SK-N-SH (cell line): ENCODE measurements at regions not wholly inside any gene's neighbourhood (a gene's known extent, or its start where the extent isn't known, plus 50 kb on each side); places are given as distances from the start of the nearest gene placed in this dataset.

Experiments
- CTCF ChIA-PET: fragments of 300-600, 350-600 bp; formaldehyde crosslinking; extraction: SDS; loops from one replicate; lab custom pipeline; 2021; lab: Yijun Ruan, JAX
- POLR2A ChIA-PET: fragments of 350-600 bp; sonication (Branson Sonifier 250); formaldehyde crosslinking; extraction: SDS; loops from one replicate; lab custom pipeline; 2020; ENCODE audit warnings: antibody characterized with exemption, inconsistent platforms; lab: Yijun Ruan, JAX
- DNase-seq: peaks from one replicate; pipeline ENCODE4 v3.0.0; 2012
- H2AFZ ChIP-seq: fragments of 200-600 bp; sonication (generic); 2 replicates; pipeline ENCODE4 v1.8.1; 2016; ENCODE audit warnings: antibody characterized with exemption, mild to moderate bottlenecking, low read depth
- H3F3A ChIP-seq: fragments of 200-600 bp; sonication (generic); replicated peaks from 2 replicates; pipeline ENCODE3; 2016; ENCODE audit warnings: antibody characterized with exemption, mild to moderate bottlenecking; ENCODE audit not compliant: insufficient read depth
- H3K27ac ChIP-seq, 2 experiments: fragments of 200-500 bp in 1 of 2; fragments of 200-600 bp in 1 of 2; sonication (Bioruptor generic) in 1 of 2; sonication (generic), shearing (Covaris generic) in 1 of 2; 2 replicates each; pipeline versions ENCODE4 v1.5.1 to v1.6.1; 2014 to 2016; ENCODE audit warnings: low read depth in 2 of 2, inconsistent platforms in 1 of 2, low read length in 1 of 2, mild to moderate bottlenecking in 1 of 2, mixed read lengths in 1 of 2
- H3K27me3 ChIP-seq: fragments of 200-600 bp; sonication (generic), shearing (Covaris generic); 2 replicates; pipeline ENCODE4 v1.6.1; 2016; ENCODE audit warnings: mixed run types; ENCODE audit not compliant: insufficient read depth
- H3K36me3 ChIP-seq, 2 experiments: fragments of 200-500 bp in 1 of 2; fragments of 200-600 bp in 1 of 2; sonication (Bioruptor generic) in 1 of 2; sonication (generic) in 1 of 2; replicated peaks in 1 of 2; 2 replicates each; pipeline versions ENCODE3 to v1.5.1; 2014 to 2016; ENCODE audit warnings: low read length in 1 of 2, mild to moderate bottlenecking in 1 of 2; ENCODE audit not compliant: insufficient read depth in 2 of 2, control insufficient read depth in 1 of 2
- H3K4me1 ChIP-seq, 2 experiments: fragments of 200-500 bp in 1 of 2; fragments of 200-600 bp in 1 of 2; sonication (Bioruptor generic) in 1 of 2; sonication (generic), shearing (Covaris generic) in 1 of 2; 2 replicates each; pipeline versions ENCODE4 v1.5.1 to v1.6.1; 2014 to 2016; ENCODE audit warnings: low read depth in 1 of 2, low read length in 1 of 2, mixed run types in 1 of 2; ENCODE audit not compliant: insufficient read depth in 2 of 2, control insufficient read depth in 1 of 2
- H3K4me2 ChIP-seq: fragments of 200-600 bp; sonication (generic), shearing (Covaris generic); 2 replicates; pipeline ENCODE4 v1.6.1; 2017; ENCODE audit warnings: mixed run types
- H3K4me3 ChIP-seq, 2 experiments: fragments of 200-500 bp in 1 of 2; fragments of 200-600 bp in 1 of 2; sonication (Bioruptor generic) in 1 of 2; sonication (generic), shearing (Covaris generic) in 1 of 2; 2 replicates each; pipeline versions ENCODE4 v1.5.1 to v1.8.1; 2014 to 2016; ENCODE audit warnings: low read depth in 2 of 2, inconsistent platforms in 1 of 2, low read length in 1 of 2, mild to moderate bottlenecking in 1 of 2, mixed read lengths in 1 of 2, moderate library complexity in 1 of 2
- H3K79me2 ChIP-seq: fragments of 200-600 bp; sonication (generic); 2 replicates; pipeline ENCODE4 v1.8.1; 2017; ENCODE audit warnings: mild to moderate bottlenecking; ENCODE audit not compliant: insufficient read depth
- H3K9ac ChIP-seq: fragments of 200-600 bp; sonication (generic); 2 replicates; pipeline ENCODE4 v1.6.1; 2017; ENCODE audit warnings: mixed run types
- H3K9me2 ChIP-seq: fragments of 200-600 bp; sonication (generic); 2 replicates; pipeline ENCODE4 v1.6.1; 2017; ENCODE audit warnings: mixed run types
- H3K9me3 ChIP-seq: fragments of 200-600 bp; sonication (generic); 2 replicates; pipeline ENCODE4 v1.6.1; 2017; ENCODE audit warnings: mixed run types, mild to moderate bottlenecking, moderate library complexity
- H4K20me1 ChIP-seq: fragments of 200-600 bp; sonication (generic); 2 replicates; pipeline ENCODE4 v1.6.1; 2017; ENCODE audit warnings: mild to moderate bottlenecking, mixed run types; ENCODE audit not compliant: insufficient read depth
- GABPA ChIP-seq: IDR thresholded peaks from 2 replicates; pipeline ENCODE4 v1.4.0; 2012; ENCODE audit warnings: low read depth, mild to moderate bottlenecking
- GATA2 ChIP-seq: sonication (generic); formaldehyde crosslinking; IDR thresholded peaks from 2 replicates; pipeline ENCODE4 v1.5.0; 2020; ENCODE audit warnings: mild to moderate bottlenecking, missing genetic modification reagents
- JUND ChIP-seq: IDR thresholded peaks from 2 replicates; pipeline ENCODE4 v1.4.0; 2012
- MEF2A ChIP-seq: IDR thresholded peaks from 2 replicates; pipeline ENCODE4 v1.4.0; 2012; ENCODE audit warnings: low read depth, borderline replicate concordance
- NRF1 ChIP-seq: IDR thresholded peaks from 2 replicates; pipeline ENCODE4 v1.6.1; 2012; ENCODE audit warnings: low read depth, mild to moderate bottlenecking, low read length
- RCOR1 ChIP-seq: fragments of 150-350 bp; IDR thresholded peaks from 2 replicates; pipeline ENCODE4 v1.6.1; 2017; ENCODE audit warnings: antibody characterized with exemption, low read length
- RFX5 ChIP-seq: IDR thresholded peaks from 2 replicates; pipeline ENCODE4 v1.6.1; 2012; ENCODE audit warnings: mild to moderate bottlenecking, improper control_type of control experiment, low read length
- SMC3 ChIP-seq: IDR thresholded peaks from 2 replicates; pipeline ENCODE4 v1.6.1; 2012; ENCODE audit warnings: low read depth, low read length, improper control_type of control experiment
- TAF1 ChIP-seq: IDR thresholded peaks from 2 replicates; pipeline ENCODE4 v1.6.1; 2012; ENCODE audit warnings: low read depth, mild to moderate bottlenecking, low read length, moderate library complexity, borderline replicate concordance
- YY1 ChIP-seq: IDR thresholded peaks from 2 replicates; pipeline ENCODE4 v1.4.0; 2012; ENCODE audit warnings: low read depth, mild to moderate bottlenecking
- WGBS: methylation state at CpG from one replicate; pipeline ENCODE4 v1.1.6; 2017; ENCODE audit warnings: low lambda C conversion rate; 5-methylcytosine and 5-hydroxymethylcytosine counted together
- TF ChIP-seq, protein P1 (sequence below): IDR thresholded peaks from 2 replicates; pipeline ENCODE4; 2012
- TF ChIP-seq, protein P2 (sequence below): IDR thresholded peaks from 2 replicates; pipeline ENCODE4 v1.4.0; 2012; ENCODE audit warnings: low read depth, borderline replicate concordance

DNA sequence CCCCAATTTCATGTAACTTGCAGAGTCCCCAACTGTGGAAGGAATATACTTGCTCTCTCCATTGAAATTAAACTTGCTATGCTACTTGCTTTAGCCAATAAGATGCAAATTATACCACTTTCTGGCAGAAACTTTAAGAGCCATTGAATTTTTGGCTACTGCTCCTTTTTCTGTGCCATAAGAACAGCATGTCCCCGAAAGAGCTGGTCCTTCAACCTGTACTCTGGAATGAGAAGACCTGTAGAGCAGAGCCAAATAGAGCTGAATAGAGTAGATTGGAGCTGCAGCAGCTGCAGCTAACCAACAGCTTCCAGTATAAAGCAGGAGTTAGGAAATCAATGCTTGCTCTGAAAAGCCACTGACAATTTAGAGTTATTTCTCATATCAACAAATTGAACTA, 472.3 kb upstream of the B3GALT2 start:
- no peak for DNase-seq
- ChIA-PET POLR2A (no interaction called here), CTCF (no interaction called here)
- Histone ChIP-seq H3K4me2 (no peak overlapping the region), H3K79me2 (no peaks in the 10 kb centered on the region), H4K20me1 (no peaks in the 10 kb centered on the region), H3K9ac (no peak overlapping the region), H3K9me3 (peaks cover 7% of the 10 kb centered on the region), H3F3A (no peaks in the 10 kb centered on the region), H3K9me2 (no peaks in the 10 kb centered on the region), H3K4me3 (no peak overlapping the region), H3K4me1 (no peaks in the 10 kb centered on the region; a peak in 1 of 4 replicates), H3K36me3 (no peaks in the 10 kb centered on the region), H2AFZ (no peak overlapping the region), H3K27me3 (no peaks in the 10 kb centered on the region), H3K27ac (no peak overlapping the region)
- no peak for TF ChIP-seq TAF1
- TF ChIP-seq, protein P1, sequence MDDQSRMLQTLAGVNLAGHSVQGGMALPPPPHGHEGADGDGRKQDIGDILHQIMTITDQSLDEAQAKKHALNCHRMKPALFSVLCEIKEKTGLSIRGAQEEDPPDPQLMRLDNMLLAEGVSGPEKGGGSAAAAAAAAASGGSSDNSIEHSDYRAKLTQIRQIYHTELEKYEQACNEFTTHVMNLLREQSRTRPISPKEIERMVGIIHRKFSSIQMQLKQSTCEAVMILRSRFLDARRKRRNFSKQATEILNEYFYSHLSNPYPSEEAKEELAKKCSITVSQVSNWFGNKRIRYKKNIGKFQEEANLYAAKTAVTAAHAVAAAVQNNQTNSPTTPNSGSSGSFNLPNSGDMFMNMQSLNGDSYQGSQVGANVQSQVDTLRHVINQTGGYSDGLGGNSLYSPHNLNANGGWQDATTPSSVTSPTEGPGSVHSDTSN, result no peak
- TF ChIP-seq MEF2A, result no peak
- TF ChIP-seq GATA2, result no peak
- no peak for TF ChIP-seq NRF1
- WGBS, result 11% methylated on average over 1 of the region's 1 CpG

DNA sequence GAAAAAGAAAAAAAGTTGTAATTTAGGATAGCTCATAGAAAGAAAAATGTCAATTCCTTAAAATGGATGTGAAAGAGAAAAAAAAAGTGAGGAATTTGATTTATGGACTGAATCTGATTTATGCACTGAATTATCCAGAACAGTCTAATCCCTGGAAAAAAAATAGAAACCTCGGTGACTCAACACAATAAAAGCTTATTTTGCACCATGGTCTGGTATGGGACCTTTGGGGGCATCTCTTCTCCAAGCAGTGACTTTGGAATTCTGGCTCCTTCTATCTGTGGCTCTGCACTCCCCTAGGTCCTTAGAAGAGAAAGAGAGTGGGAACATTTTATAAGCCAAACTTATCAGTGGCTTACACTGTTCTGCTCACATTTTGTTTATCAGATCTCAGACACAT, 471.7 kb upstream of the B3GALT2 start:
- 0 out of 2 replicates have a peak, but pooled peaks have one; percentile 10 for TF ChIP-seq JUND
- TF ChIP-seq, protein P1, result 0 out of 2 replicates have a peak, but pooled peaks have one; percentile 14
- TF ChIP-seq YY1, result no peak
- Histone ChIP-seq H3K79me2 (no peaks in the 10 kb centered on the region), H3K27me3 (no peaks in the 10 kb centered on the region), H3K9me3 (peaks cover 12% of the 10 kb centered on the region), H3K4me3 (no peak overlapping the region), H3K36me3 (no peaks in the 10 kb centered on the region), H3K4me2 (no peak overlapping the region), H4K20me1 (no peaks in the 10 kb centered on the region), H2AFZ (no peak overlapping the region), H3K9me2 (no peaks in the 10 kb centered on the region), H3F3A (no peaks in the 10 kb centered on the region), H3K4me1 (no peaks in the 10 kb centered on the region; a peak in 1 of 4 replicates), H3K9ac (no peak overlapping the region), H3K27ac (no peak overlapping the region; a peak in 1 of 4 replicates)
- DNase-seq, result no peak
- ChIA-PET CTCF (no interaction called here), POLR2A (no interaction called here)
- 4% methylated on average over 1 of the region's 1 CpG for WGBS

DNA sequence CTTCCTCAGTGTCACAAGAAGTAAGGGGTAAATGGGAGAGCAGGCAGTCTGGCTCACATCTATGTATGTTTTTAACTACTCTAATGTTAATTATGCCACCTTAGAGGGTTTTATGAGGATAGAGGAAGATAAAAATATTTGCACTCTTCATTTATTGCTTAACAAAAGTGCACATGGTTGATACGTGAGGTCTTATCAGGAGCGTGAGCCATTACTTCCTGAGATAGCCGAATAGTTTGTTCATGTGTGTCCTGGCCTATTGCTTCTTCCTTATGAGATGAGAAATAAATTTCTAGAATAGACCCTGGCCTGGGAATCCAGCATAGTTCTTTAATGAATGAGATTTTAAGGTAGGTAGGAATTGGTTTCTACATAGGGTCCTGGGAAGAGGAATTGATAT, 471.1 kb upstream of the B3GALT2 start:
- Histone ChIP-seq H3F3A (no peaks in the 10 kb centered on the region), H4K20me1 (no peaks in the 10 kb centered on the region), H3K79me2 (no peaks in the 10 kb centered on the region), H3K9me2 (no peaks in the 10 kb centered on the region), H3K4me1 (no peaks in the 10 kb centered on the region; a peak in 1 of 4 replicates)
- TF ChIP-seq NRF1 (no peak), SMC3 (no peak), RCOR1 (no peak), JUND (no peak), GABPA (no peak), RFX5 (no peak)
- TF ChIP-seq, protein P2, sequence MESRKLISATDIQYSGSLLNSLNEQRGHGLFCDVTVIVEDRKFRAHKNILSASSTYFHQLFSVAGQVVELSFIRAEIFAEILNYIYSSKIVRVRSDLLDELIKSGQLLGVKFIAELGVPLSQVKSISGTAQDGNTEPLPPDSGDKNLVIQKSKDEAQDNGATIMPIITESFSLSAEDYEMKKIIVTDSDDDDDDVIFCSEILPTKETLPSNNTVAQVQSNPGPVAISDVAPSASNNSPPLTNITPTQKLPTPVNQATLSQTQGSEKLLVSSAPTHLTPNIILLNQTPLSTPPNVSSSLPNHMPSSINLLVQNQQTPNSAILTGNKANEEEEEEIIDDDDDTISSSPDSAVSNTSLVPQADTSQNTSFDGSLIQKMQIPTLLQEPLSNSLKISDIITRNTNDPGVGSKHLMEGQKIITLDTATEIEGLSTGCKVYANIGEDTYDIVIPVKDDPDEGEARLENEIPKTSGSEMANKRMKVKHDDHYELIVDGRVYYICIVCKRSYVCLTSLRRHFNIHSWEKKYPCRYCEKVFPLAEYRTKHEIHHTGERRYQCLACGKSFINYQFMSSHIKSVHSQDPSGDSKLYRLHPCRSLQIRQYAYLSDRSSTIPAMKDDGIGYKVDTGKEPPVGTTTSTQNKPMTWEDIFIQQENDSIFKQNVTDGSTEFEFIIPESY, result no peak
- TF ChIP-seq, all 33 proteins: peak for 0
- H3K9me3 ChIP-seq, result peaks cover 12% of the 10 kb centered on the region
- no peak overlapping the region for H3K4me3 ChIP-seq
- H3K27ac ChIP-seq, result no peak overlapping the region
- ChIA-PET POLR2A (no interaction called here), CTCF (no interaction called here)
- H3K36me3 ChIP-seq, result no peaks in the 10 kb centered on the region
- no peak overlapping the region for H3K9ac ChIP-seq
- H3K4me2 ChIP-seq, result no peak overlapping the region
- H2AFZ ChIP-seq, result no peak overlapping the region
- WGBS, result 49% methylated on average over 3 of the region's 3 CpGs
- DNase-seq, result no peak
- H3K27me3 ChIP-seq, result no peaks in the 10 kb centered on the region
